Trophoblast cell (in vitro differentiated cells and primary cell): ENCODE measurements at regions not wholly inside any gene's neighbourhood (a gene's known extent, or its start where the extent isn't known, plus 50 kb on each side); places are given as distances from the start of the nearest gene placed in this dataset.
"Not testable (repeated sequence)": the region's sequence is repeated elsewhere in the genome, so short reads cannot be mapped to it uniquely, and the experiment has no call there.

ENCODE experiments used
- DNase-seq, 2 donors: peaks; one replicate each; pipeline ENCODE4 v3.0.0-alpha.2; 2016
- H2AFZ ChIP-seq: 2 replicates; pipeline ENCODE4 v1.6.1; 2013; ENCODE audit warnings: low read length, moderate library complexity, mild to moderate bottlenecking; ENCODE audit not compliant: insufficient read depth, poor library complexity
- H2AK5ac ChIP-seq: 2 replicates; pipeline ENCODE4 v1.6.1; 2013; ENCODE audit warnings: mild to moderate bottlenecking, low read length
- H2BK120ac ChIP-seq: 2 replicates; pipeline ENCODE4 v1.6.1; 2013; ENCODE audit warnings: low read length, mild to moderate bottlenecking, moderate library complexity; ENCODE audit not compliant: insufficient read depth, poor library complexity
- H2BK12ac ChIP-seq: 2 replicates; pipeline ENCODE4 v1.6.1; 2013; ENCODE audit warnings: mild to moderate bottlenecking, low read length, moderate library complexity
- H2BK5ac ChIP-seq: 2 replicates; pipeline ENCODE4 v1.6.1; 2013; ENCODE audit warnings: low read length, low read depth, moderate library complexity, mild to moderate bottlenecking; ENCODE audit not compliant: poor library complexity
- H3K14ac ChIP-seq: 2 replicates; pipeline ENCODE4 v1.6.1; 2013; ENCODE audit warnings: mild to moderate bottlenecking, low read length
- H3K18ac ChIP-seq: 2 replicates; pipeline ENCODE4 v1.6.1; 2013; ENCODE audit warnings: mild to moderate bottlenecking, low read length
- H3K23ac ChIP-seq: 2 replicates; pipeline ENCODE4 v1.6.1; 2013; ENCODE audit warnings: low read length
- H3K27ac ChIP-seq: 2 replicates; pipeline ENCODE4 v1.5.1; 2013; ENCODE audit warnings: low read depth, mild to moderate bottlenecking, inconsistent platforms, low read length, moderate library complexity
- H3K27me3 ChIP-seq: 2 replicates; pipeline ENCODE4 v1.6.1; 2013; ENCODE audit warnings: inconsistent platforms, mild to moderate bottlenecking, low read length, moderate library complexity; ENCODE audit not compliant: insufficient read depth
- H3K36me3 ChIP-seq, 2 experiments: 1 replicate in 1 of 2; 2 replicates in 1 of 2; pipeline ENCODE4 v1.6.1; 2013; ENCODE audit warnings: low read length in 2 of 2, mild to moderate bottlenecking in 2 of 2, moderate library complexity in 1 of 2; ENCODE audit not compliant: insufficient read depth in 2 of 2, control insufficient read depth in 1 of 2
- H3K4ac ChIP-seq: 2 replicates; pipeline ENCODE4 v1.6.1; 2013; ENCODE audit warnings: low read depth, mild to moderate bottlenecking, low read length, moderate library complexity
- H3K4me1 ChIP-seq, 2 experiments: 1 replicate in 1 of 2; 2 replicates in 1 of 2; pipeline ENCODE4 v1.6.1; 2013; ENCODE audit warnings: low read length in 2 of 2, mild to moderate bottlenecking in 2 of 2, moderate library complexity in 1 of 2; ENCODE audit not compliant: insufficient read depth in 2 of 2, control insufficient read depth in 1 of 2
- H3K4me2 ChIP-seq: 2 replicates; pipeline ENCODE4 v1.6.1; 2013; ENCODE audit warnings: inconsistent platforms, mild to moderate bottlenecking, low read length, moderate library complexity
- H3K4me3 ChIP-seq: 2 replicates; pipeline ENCODE4 v1.5.1; 2013; ENCODE audit warnings: mild to moderate bottlenecking, low read depth, low read length, inconsistent platforms
- H3K79me1 ChIP-seq: one replicate; pipeline ENCODE4 v1.6.1; 2013; ENCODE audit warnings: low read length
- H3K79me2 ChIP-seq: 2 replicates; pipeline ENCODE4 v1.6.1; 2013; ENCODE audit warnings: low read length, mild to moderate bottlenecking; ENCODE audit not compliant: control insufficient read depth, insufficient read depth, poor library complexity
- H3K9ac ChIP-seq: 2 replicates; pipeline ENCODE4 v1.6.1; 2013; ENCODE audit warnings: mild to moderate bottlenecking, low read length
- H3K9me3 ChIP-seq: 2 replicates; pipeline ENCODE4 v1.6.1; 2013; ENCODE audit warnings: low read depth, mild to moderate bottlenecking, control low read depth, inconsistent platforms, low read length; ENCODE audit not compliant: insufficient read depth
- H4K12ac ChIP-seq: 2 replicates; pipeline ENCODE4 v1.6.1; 2013; ENCODE audit warnings: low read depth, mild to moderate bottlenecking, low read length, moderate library complexity
- H4K8ac ChIP-seq: 2 replicates; pipeline ENCODE4 v1.6.1; 2013; ENCODE audit warnings: low read depth, mild to moderate bottlenecking, low read length, moderate library complexity
- H4K91ac ChIP-seq: one replicate; pipeline ENCODE4 v1.6.1; 2013; ENCODE audit warnings: low read depth, mild to moderate bottlenecking, low read length, moderate library complexity
- WGBS: extraction: QIAGEN DNeasy Blood & Tissue Kit; methylation state at CpG from one replicate; pipeline ENCODE4 v1.1.7; 2013; ENCODE audit warnings: missing lambda C conversion rate; ENCODE audit not compliant: insufficient read length, insufficient coverage; ENCODE audit errors: extremely low coverage; 5-methylcytosine and 5-hydroxymethylcytosine counted together

DNA sequence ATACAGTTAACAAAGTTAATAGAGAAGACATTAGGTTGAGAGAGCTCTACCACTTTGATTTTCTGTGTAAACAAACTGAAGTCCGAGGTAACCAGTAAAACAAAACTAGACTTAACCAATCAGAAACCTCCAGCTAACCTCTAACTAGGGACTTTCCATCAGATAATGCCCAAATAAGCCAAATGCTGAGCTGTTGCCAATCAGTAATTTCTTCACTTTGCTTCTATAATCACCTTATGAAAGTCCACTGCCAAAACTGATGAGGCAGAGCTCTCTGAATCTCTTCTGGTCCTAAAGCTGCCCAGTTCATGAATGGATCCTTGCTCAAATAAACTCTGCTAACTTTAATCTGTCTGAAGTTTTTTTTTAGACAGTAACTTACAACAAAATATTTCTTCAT is 448.0 kb upstream of the NECTIN3 start:
- H2AK5ac ChIP-seq: no peak overlapping the region
- H4K8ac ChIP-seq: no peak overlapping the region
- H3K79me1 ChIP-seq: peaks cover 4% of the 10 kb centered on the region
- no peak overlapping the region for H2BK12ac ChIP-seq
- H3K23ac ChIP-seq: no peak overlapping the region
- no peak overlapping the region for H3K4me3 ChIP-seq
- H2BK5ac ChIP-seq: no peak overlapping the region
- no CpG with 5 or more reads among the region's 1 CpG for WGBS
- H4K12ac ChIP-seq: no peak overlapping the region
- no peak overlapping the region for H3K14ac ChIP-seq
- no peak overlapping the region for H3K4ac ChIP-seq
- DNase-seq: no peak
- H3K27ac ChIP-seq: no peak overlapping the region
- no peak overlapping the region for H4K91ac ChIP-seq
- no peaks in the 10 kb centered on the region for H3K36me3 ChIP-seq
- H3K79me2 ChIP-seq: no peaks in the 10 kb centered on the region
- no peak overlapping the region for H2AFZ ChIP-seq
- no peak overlapping the region for H3K18ac ChIP-seq
- no peak overlapping the region for H2BK120ac ChIP-seq
- H3K4me2 ChIP-seq: no peak overlapping the region
- no peaks in the 10 kb centered on the region for H3K27me3 ChIP-seq
- H3K9me3 ChIP-seq: no peaks in the 10 kb centered on the region
- no peak overlapping the region for H3K9ac ChIP-seq
- H3K4me1 ChIP-seq: peaks cover 0 to 2% of the 10 kb centered on the region in 2 experiments

DNA sequence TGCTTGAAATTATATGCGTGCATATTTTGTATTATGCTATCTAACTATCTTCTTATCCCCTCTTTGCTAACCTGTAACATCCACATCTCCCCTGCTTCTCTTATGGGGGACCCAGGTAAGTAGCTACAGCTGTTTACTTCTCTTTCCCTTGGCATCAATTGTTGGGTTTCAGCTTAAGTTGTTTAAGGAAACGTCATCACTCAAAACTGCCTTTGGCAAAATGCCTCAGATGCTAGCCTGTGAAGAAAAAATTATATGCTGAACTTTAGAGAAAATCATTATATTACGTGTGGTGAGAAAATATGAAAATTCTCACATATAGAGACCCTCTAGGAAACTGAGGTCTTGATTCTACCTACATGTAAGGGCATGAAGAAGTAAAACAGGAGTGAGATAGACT is 447.0 kb upstream of the NECTIN3 start:
- Histone ChIP-seq H3K36me3 (no peaks in the 10 kb centered on the region), H3K27me3 (no peaks in the 10 kb centered on the region), H3K79me1 (peaks cover 4% of the 10 kb centered on the region), H4K8ac (no peak overlapping the region), H2AFZ (no peak overlapping the region), H3K18ac (no peak overlapping the region), H2BK120ac (peak overlapping the region; percentile 69), H2BK5ac (no peak overlapping the region), H4K91ac (no peak overlapping the region), H3K79me2 (no peaks in the 10 kb centered on the region), H3K9me3 (no peaks in the 10 kb centered on the region), H3K27ac (peak overlapping the region; percentile 70), H3K4me3 (no peak overlapping the region), H2BK12ac (no peak overlapping the region), H3K4me2 (no peak overlapping the region), H3K9ac (no peak overlapping the region), H3K23ac (no peak overlapping the region), H4K12ac (no peak overlapping the region), H3K4ac (no peak overlapping the region), H2AK5ac (no peak overlapping the region), H3K14ac (no peak overlapping the region), H3K4me1 (peaks cover 0 to 2% of the 10 kb centered on the region in 2 experiments)
- WGBS: no CpG with 5 or more reads among the region's 3 CpGs
- peak; percentile 44 to 85 for DNase-seq

DNA sequence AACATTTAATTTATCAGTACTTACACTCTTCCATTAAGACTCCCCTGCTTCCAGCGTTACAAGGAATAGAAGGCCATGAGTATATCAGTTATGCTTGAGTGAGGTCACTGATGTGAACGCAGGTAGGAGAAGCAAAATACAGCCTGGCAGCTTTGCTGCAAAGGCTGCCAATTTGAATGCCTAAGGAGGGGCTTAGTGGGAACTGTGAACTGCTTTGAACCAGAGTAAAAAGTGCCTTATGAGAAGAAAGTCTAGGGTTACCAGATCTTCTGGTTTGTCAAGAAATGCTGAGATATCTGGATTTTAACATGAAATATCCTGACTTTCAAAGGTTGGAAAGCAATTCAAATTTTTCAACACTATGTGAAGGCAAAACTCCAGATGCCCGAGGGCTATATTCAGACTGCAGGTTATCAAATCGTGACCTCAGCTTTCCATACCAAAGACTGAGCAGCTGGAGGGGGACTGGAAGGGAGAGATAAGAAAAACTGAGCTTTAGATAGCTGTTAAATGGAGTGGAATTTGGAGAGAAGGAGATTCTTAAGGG is 446.3 kb upstream of the NECTIN3 start:
- H3K79me2 ChIP-seq: no peaks in the 10 kb centered on the region
- no peak overlapping the region for H3K4me3 ChIP-seq
- no peak overlapping the region for H4K12ac ChIP-seq
- no peak overlapping the region for H2AFZ ChIP-seq
- no peaks in the 10 kb centered on the region for H3K27me3 ChIP-seq
- DNase-seq: peak; percentile 86 to 98
- H2BK12ac ChIP-seq: peak overlapping the region; percentile 96
- H3K4me2 ChIP-seq: peak overlapping the region; percentile 47
- no peaks in the 10 kb centered on the region for H3K36me3 ChIP-seq
- H2AK5ac ChIP-seq: no peak overlapping the region
- no peak overlapping the region for H3K4ac ChIP-seq
- H2BK120ac ChIP-seq: peak overlapping the region; percentile 69
- peak overlapping the region; percentile 47 for H4K91ac ChIP-seq
- H4K8ac ChIP-seq: no peak overlapping the region
- no peaks in the 10 kb centered on the region for H3K9me3 ChIP-seq
- H3K23ac ChIP-seq: no peak overlapping the region
- H3K9ac ChIP-seq: no peak overlapping the region
- H3K14ac ChIP-seq: peak overlapping the region; percentile 11
- peak overlapping the region; percentile 70 for H3K27ac ChIP-seq
- H3K79me1 ChIP-seq: peaks cover 4% of the 10 kb centered on the region
- no peak overlapping the region for H3K18ac ChIP-seq
- H3K4me1 ChIP-seq: peaks cover 0 to 2% of the 10 kb centered on the region in 2 experiments
- WGBS: no CpG with 5 or more reads among the region's 4 CpGs
- no peak overlapping the region for H2BK5ac ChIP-seq

DNA sequence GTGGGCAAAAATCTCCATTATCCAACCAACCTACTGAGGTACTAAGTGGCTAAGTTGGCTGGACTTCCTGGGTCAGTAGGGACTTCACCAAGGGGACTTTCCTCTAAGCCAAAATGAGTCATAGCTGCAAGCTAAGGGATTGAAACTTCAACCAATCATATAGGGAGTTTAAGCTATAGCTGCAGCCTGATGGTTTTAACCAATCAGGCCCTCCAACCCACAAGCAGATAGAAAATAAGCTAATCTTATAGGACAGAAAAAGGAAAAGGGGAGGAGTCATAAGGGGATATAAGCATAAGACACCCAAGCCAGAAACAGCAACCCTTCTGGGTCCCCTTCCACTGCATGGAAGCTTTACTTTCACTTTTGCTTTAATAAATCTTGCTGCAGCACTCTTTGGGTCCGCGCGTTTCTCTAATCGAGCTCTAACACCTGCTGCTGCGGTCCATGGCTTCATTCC is 444.9 kb upstream of the NECTIN3 start:
- not testable (repeated sequence) for H4K8ac ChIP-seq, H2BK5ac ChIP-seq, H2AFZ ChIP-seq, H2BK120ac ChIP-seq, H3K4me1 ChIP-seq, H3K27ac ChIP-seq, H4K12ac ChIP-seq, H3K9me3 ChIP-seq, H3K4me3 ChIP-seq, H3K23ac ChIP-seq, H3K18ac ChIP-seq, H3K4ac ChIP-seq, H3K79me1 ChIP-seq, H4K91ac ChIP-seq, H3K14ac ChIP-seq, H3K9ac ChIP-seq, H3K79me2 ChIP-seq, H3K36me3 ChIP-seq, H2AK5ac ChIP-seq, H2BK12ac ChIP-seq, H3K4me2 ChIP-seq, H3K27me3 ChIP-seq
- WGBS: no CpG with 5 or more reads among the region's 5 CpGs
- DNase-seq: peak in 1 of 2 donors; percentile 47
